Common myeloid progenitor, CD34-positive (primary cell): ENCODE measurements at regions not wholly inside any gene's neighbourhood (a gene's known extent, or its start where the extent isn't known, plus 50 kb on each side); places are given as distances from the start of the nearest gene placed in this dataset.

ENCODE experiments used
- CTCF ChIA-PET: fragments of 350-600 bp; sonication (Branson Sonifier 250); formaldehyde crosslinking; loops from one replicate; lab custom pipeline; 2021; ENCODE audit warnings: antibody characterized with exemption; lab: Charles Lee
- POLR2A ChIA-PET: fragments of 350-600 bp; sonication (Branson Sonifier 250); formaldehyde crosslinking; loops from one replicate; lab custom pipeline; 2021; ENCODE audit warnings: antibody characterized with exemption; lab: Charles Lee
- DNase-seq, 3 donors: peaks; one replicate each; pipeline versions ENCODE4 v3.0.0 to v3.0.0-alpha.2; 2013
- H3K27ac ChIP-seq, 2 experiments: 1 replicate in 1 of 2; 2 replicates in 1 of 2; pipeline ENCODE4 v1.7.0; 2013; ENCODE audit warnings: inconsistent platforms in 2 of 2, low read length in 2 of 2, mild to moderate bottlenecking in 2 of 2, low read depth in 1 of 2, moderate library complexity in 1 of 2; ENCODE audit not compliant: severe bottlenecking in 2 of 2, insufficient read depth in 1 of 2, poor library complexity in 1 of 2
- H3K27me3 ChIP-seq, 5 experiments: replicated peaks in 2 of 5; 1 replicate in 3 of 5; 2 replicates in 2 of 5; pipeline versions ENCODE4 v1.6.1 to v1.7.0; 2013; ENCODE audit warnings: low read length in 4 of 5, mild to moderate bottlenecking in 2 of 5, moderate library complexity in 2 of 5, inconsistent platforms in 1 of 5; ENCODE audit not compliant: insufficient read depth in 5 of 5, control insufficient read depth in 4 of 5
- H3K36me3 ChIP-seq, 4 experiments: 1 replicate in 2 of 4; 2 replicates in 2 of 4; pipeline versions ENCODE4 v1.6.1 to v1.7.0; 2013; ENCODE audit warnings: low read length in 3 of 4, control low read depth in 1 of 4, mild to moderate bottlenecking in 1 of 4; ENCODE audit not compliant: control insufficient read depth in 4 of 4, insufficient read depth in 4 of 4
- H3K4me1 ChIP-seq, 4 experiments: 1 replicate in 3 of 4; 2 replicates in 1 of 4; pipeline versions ENCODE4 v1.6.1 to v1.7.1; 2013; ENCODE audit warnings: low read length in 3 of 4, mild to moderate bottlenecking in 3 of 4, control low read depth in 1 of 4, inconsistent platforms in 1 of 4, moderate library complexity in 1 of 4; ENCODE audit not compliant: control insufficient read depth in 4 of 4, insufficient read depth in 4 of 4; ENCODE audit errors: control extremely low read depth in 1 of 4
- H3K4me3 ChIP-seq, 7 experiments: 1 replicate in 4 of 7; 2 replicates in 3 of 7; pipeline versions ENCODE4 v1.5.1 to v1.7.0; 2013; ENCODE audit warnings: mild to moderate bottlenecking in 7 of 7, low read length in 6 of 7, moderate library complexity in 6 of 7, inconsistent platforms in 2 of 7, low read depth in 2 of 7, control low read depth in 1 of 7; ENCODE audit not compliant: insufficient read depth in 4 of 7, control insufficient read depth in 1 of 7; ENCODE audit errors: extremely low read depth in 1 of 7
- H3K9me3 ChIP-seq, 5 experiments: 1 replicate in 4 of 5; 2 replicates in 1 of 5; pipeline versions ENCODE4 v1.6.1 to v1.7.1; 2013; ENCODE audit warnings: low read length in 4 of 5, mild to moderate bottlenecking in 2 of 5, inconsistent platforms in 1 of 5, low read depth in 1 of 5, moderate library complexity in 1 of 5; ENCODE audit not compliant: control insufficient read depth in 4 of 5, insufficient read depth in 2 of 5; ENCODE audit errors: control extremely low read depth in 1 of 5
- WGBS: methylation state at CpG from one replicate; pipeline ENCODE4 v1.1.5; 2013; ENCODE audit not compliant: insufficient coverage; 5-methylcytosine and 5-hydroxymethylcytosine counted together

- Histone ChIP-seq H3K4me3 (no peak overlapping the region), H3K4me1 (peaks cover 0 to 11% (median 9%) of the 10 kb centered on the region in 4 experiments), H3K27ac (no peak overlapping the region), H3K27me3 (peaks cover 0 to 28% (median 5%) of the 10 kb centered on the region in 5 experiments), H3K9me3 (no peaks in the 10 kb centered on the region), H3K36me3 (no peaks in the 10 kb centered on the region)
- DNase-seq, result no peak
- POLR2A ChIA-PET, result no interaction called here
- CTCF ChIA-PET, result interaction anchor here (1.3 to 7.5 kb wide), 2 partner anchors 28 to 247 kb away, joined by 3 to 71 read pairs; no protein-coding TSS in a partner anchor
- no CpG with 5 or more reads among the region's 6 CpGs for WGBS
Observed at GRCh38 chr2:126774290-126774689, 118.3 kb downstream of the GYPC start.

GRCh38 chr2:126774761-126775160, 118.8 kb downstream of the GYPC start:
- CTCF ChIA-PET, result interaction anchor here (1.3 to 7.5 kb wide), 2 partner anchors 28 to 247 kb away, joined by 3 to 71 read pairs; no protein-coding TSS in a partner anchor
- WGBS, result 98% methylated on average over 7 of the region's 7 CpGs

GRCh38 chr2:126775300-126775985, 119.5 kb downstream of the GYPC start:
- no peak overlapping the region for H3K4me3 ChIP-seq
- H3K4me1 ChIP-seq, result peaks cover 0 to 11% (median 9%) of the 10 kb centered on the region in 4 experiments
- no peak for DNase-seq
- POLR2A ChIA-PET, result no interaction called here
- CTCF ChIA-PET, result interaction anchor here (1.3 to 7.5 kb wide), 2 partner anchors 29 to 248 kb away, joined by 3 to 71 read pairs; no protein-coding TSS in a partner anchor
- H3K27ac ChIP-seq, result no peak overlapping the region
- H3K36me3 ChIP-seq, result no peaks in the 10 kb centered on the region
- no peaks in the 10 kb centered on the region for H3K9me3 ChIP-seq
- 93% methylated on average over 6 of the region's 10 CpGs for WGBS
- peaks cover 0 to 36% (median 5%) of the 10 kb centered on the region in 5 experiments for H3K27me3 ChIP-seq

More at GRCh38 chr2:126774761-126775160, 118.8 kb downstream of the GYPC start:
- Histone ChIP-seq H3K27me3 (peaks cover 0 to 29% (median 5%) of the 10 kb centered on the region in 5 experiments), H3K4me1 (peaks cover 0 to 11% (median 9%) of the 10 kb centered on the region in 4 experiments), H3K27ac (no peak overlapping the region), H3K4me3 (no peak overlapping the region), H3K36me3 (no peaks in the 10 kb centered on the region), H3K9me3 (no peaks in the 10 kb centered on the region)
- POLR2A ChIA-PET, result no interaction called here
- no peak for DNase-seq

- WGBS, result 26% methylated on average over 9 of the region's 9 CpGs
- no peak overlapping the region for H3K27ac ChIP-seq
- H3K27me3 ChIP-seq, result peaks cover 0 to 41% (median 3%) of the 10 kb centered on the region in 5 experiments
- H3K9me3 ChIP-seq, result no peaks in the 10 kb centered on the region
- no peak for DNase-seq
- ChIA-PET CTCF (interaction anchor here (0.8 to 7.5 kb wide), 8 partner anchors 12 to 532 kb away, joined by 3 to 71 read pairs (median 4); no protein-coding TSS in a partner anchor), POLR2A (no interaction called here)
- H3K4me1 ChIP-seq, result peaks cover 0 to 11% (median 9%) of the 10 kb centered on the region in 4 experiments
- peak overlapping the region in 4 of 7 experiments; percentile 38 to 85 (median 47) for H3K4me3 ChIP-seq
- no peaks in the 10 kb centered on the region for H3K36me3 ChIP-seq
Observed at GRCh38 chr2:126776255-126776654, 120.3 kb downstream of the GYPC start.

DNA sequence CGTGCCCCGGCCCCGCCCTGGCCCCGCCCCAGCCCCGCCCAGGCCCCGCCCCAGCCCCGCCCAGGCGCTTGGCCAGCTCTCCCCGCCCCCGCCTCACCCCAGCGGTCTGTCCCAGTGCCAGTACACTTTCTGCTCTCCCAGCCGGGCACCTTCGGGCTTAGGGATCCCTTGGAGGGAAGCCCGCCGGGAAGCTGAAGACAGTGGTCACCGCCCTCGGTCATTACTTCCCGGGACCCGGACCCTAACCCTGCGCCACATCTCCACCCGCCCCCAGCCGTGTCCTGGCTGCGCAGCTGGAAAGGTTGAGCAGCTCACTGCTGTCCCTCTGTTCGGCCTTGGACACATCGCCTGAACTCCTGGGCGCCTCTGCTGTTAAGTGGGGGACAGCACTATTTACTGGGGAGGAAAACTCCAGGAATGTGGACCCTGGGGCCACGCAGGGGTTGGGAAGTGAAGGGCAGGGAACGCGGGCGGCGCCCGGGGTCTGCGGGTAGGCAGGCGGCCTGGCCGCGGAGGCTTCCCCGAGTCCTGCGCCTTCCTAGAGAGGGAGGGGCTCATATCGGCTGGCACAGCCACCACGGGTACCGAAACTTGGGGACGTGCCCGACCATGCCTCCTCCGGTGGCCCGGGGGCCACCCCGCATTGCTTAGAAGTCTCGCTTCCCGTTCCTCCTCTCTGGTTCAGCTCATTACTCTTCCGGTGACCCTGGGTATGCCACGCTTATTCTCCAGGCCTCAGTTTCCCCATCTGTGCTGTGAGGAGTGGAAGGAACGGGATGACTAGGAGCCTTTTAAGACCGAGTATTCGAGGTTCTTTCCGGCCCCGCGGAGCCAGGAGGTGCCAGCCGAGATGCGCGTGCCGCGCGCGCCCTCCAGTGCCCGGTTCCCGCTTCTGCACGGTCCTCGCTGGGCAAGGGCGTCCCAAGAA, 121.0 kb downstream of the GYPC start:
- Histone ChIP-seq H3K27me3 (peaks cover 0 to 41% (median 5%) of the 10 kb centered on the region in 5 experiments), H3K4me3 (peak overlapping the region; percentile 43 to 85 (median 71)), H3K36me3 (no peaks in the 10 kb centered on the region), H3K4me1 (peaks cover 0 to 11% (median 9%) of the 10 kb centered on the region in 4 experiments), H3K27ac (no peak overlapping the region), H3K9me3 (no peaks in the 10 kb centered on the region)
- peak; percentile 64 to 78 (median 75) for DNase-seq
- CTCF ChIA-PET, result interaction anchor here (0.7 to 7.5 kb wide), 11 partner anchors 11 to 533 kb away, joined by 3 to 71 read pairs (median 3); no protein-coding TSS in a partner anchor
- POLR2A ChIA-PET, result no interaction called here
- 0% methylated on average over 32 of the region's 68 CpGs for WGBS

- no peaks in the 10 kb centered on the region for H3K36me3 ChIP-seq
- H3K4me1 ChIP-seq, result peaks cover 0 to 11% (median 9%) of the 10 kb centered on the region in 4 experiments
- CTCF ChIA-PET, result interaction anchor here (0.6 to 7.5 kb wide), 10 partner anchors 13 to 1045 kb away, joined by 3 to 71 read pairs (median 3); no protein-coding TSS in a partner anchor
- no peaks in the 10 kb centered on the region for H3K9me3 ChIP-seq
- H3K27ac ChIP-seq, result no peak overlapping the region
- peaks cover 0 to 41% (median 6%) of the 10 kb centered on the region in 5 experiments for H3K27me3 ChIP-seq
- POLR2A ChIA-PET, result no interaction called here
- WGBS, result 89% methylated on average over 1 of the region's 3 CpGs
- DNase-seq, result no peak
- peak overlapping the region in 2 of 7 experiments; percentile 62 to 73 for H3K4me3 ChIP-seq
Observed at GRCh38 chr2:126777620-126777978, 121.1 kb upstream of the TEX51 start.
